Neural cell (in vitro differentiated cells): ENCODE measurements at regions not wholly inside any gene's neighbourhood (a gene's known extent, or its start where the extent isn't known, plus 50 kb on each side); places are given as distances from the start of the nearest gene placed in this dataset.

Source experiments
- H2AFZ ChIP-seq: fragments of 200-600, 300-800 bp; sonication (generic), shearing (Covaris generic); 2 replicates; pipeline ENCODE4 v1.6.0; 2014; ENCODE audit warnings: low read depth, mild to moderate bottlenecking, antibody characterized with exemption, low read length, moderate library complexity
- H3F3A ChIP-seq: fragments of 200-600 bp; shearing (Covaris generic); 2 replicates; pipeline ENCODE4 v1.6.1; 2016; ENCODE audit warnings: mild to moderate bottlenecking, moderate library complexity, mixed read lengths, antibody characterized with exemption, low read length; ENCODE audit not compliant: insufficient read depth, poor library complexity, severe bottlenecking
- H3K27ac ChIP-seq: fragments of 200-600, 300-800 bp; sonication (generic), shearing (Covaris generic); 2 replicates; pipeline ENCODE4 v1.5.1; 2014; ENCODE audit warnings: mild to moderate bottlenecking, low read length, moderate library complexity
- H3K27me3 ChIP-seq: fragments of 300-800, 200-600 bp; sonication (generic), shearing (Covaris generic); 2 replicates; pipeline ENCODE4 v1.6.0; 2014; ENCODE audit warnings: mild to moderate bottlenecking, low read depth, low read length, moderate library complexity; ENCODE audit not compliant: insufficient read depth
- H3K36me3 ChIP-seq: fragments of 300-800, 200-600 bp; sonication (generic), shearing (Covaris generic); 2 replicates; pipeline ENCODE4 v1.5.1; 2014; ENCODE audit warnings: mild to moderate bottlenecking, antibody characterized with exemption, low read length, moderate library complexity; ENCODE audit not compliant: insufficient read depth
- H3K4me2 ChIP-seq: fragments of 300-800, 200-600 bp; sonication (generic), shearing (Covaris generic); 2 replicates; pipeline ENCODE4 v1.6.0; 2014; ENCODE audit warnings: mild to moderate bottlenecking, low read length
- H3K4me3 ChIP-seq: fragments of 300-800, 200-600 bp; sonication (generic), shearing (Covaris generic); 2 replicates; pipeline ENCODE4 v1.5.1; 2014; ENCODE audit warnings: mild to moderate bottlenecking, low read length, moderate library complexity
- H3K79me2 ChIP-seq: fragments of 200-600 bp; shearing (Covaris generic); replicated peaks from 2 replicates; pipeline ENCODE4 v1.6.0; 2014; ENCODE audit warnings: mild to moderate bottlenecking, low read length, moderate library complexity; ENCODE audit not compliant: insufficient read depth
- H3K9ac ChIP-seq: fragments of 300-800, 200-600 bp; sonication (generic), shearing (Covaris generic); 2 replicates; pipeline ENCODE4 v1.6.1; 2016; ENCODE audit warnings: mild to moderate bottlenecking, low read length, mixed read lengths
- H3K9me2 ChIP-seq: fragments of 200-600 bp; shearing (Covaris generic); 2 replicates; pipeline ENCODE4 v1.6.1; 2016; ENCODE audit warnings: mild to moderate bottlenecking, low read length, mixed read lengths; ENCODE audit not compliant: insufficient read depth
- H3K9me3 ChIP-seq: fragments of 200-600, 300-800 bp; sonication (generic), shearing (Covaris generic); 2 replicates; pipeline ENCODE4 v1.6.1; 2016; ENCODE audit warnings: mild to moderate bottlenecking, mixed run types, low read length, moderate library complexity, mixed read lengths
- H4K20me1 ChIP-seq: fragments of 200-600 bp; shearing (Covaris generic); 2 replicates; pipeline ENCODE4 v1.6.1; 2016; ENCODE audit warnings: mild to moderate bottlenecking, mixed run types; ENCODE audit not compliant: insufficient read depth
- CTCF ChIP-seq: fragments of 450-650 bp; IDR thresholded peaks from 2 replicates; pipeline ENCODE4 v1.5.1; 2014; ENCODE audit warnings: antibody characterized with exemption, mild to moderate bottlenecking, moderate library complexity; ENCODE audit not compliant: poor library complexity, severe bottlenecking
- EP300 ChIP-seq: fragments of 450-650 bp; conservative IDR thresholded peaks from 2 replicates; pipeline ENCODE4 v1.6.1; 2014; ENCODE audit warnings: antibody characterized with exemption, mild to moderate bottlenecking, moderate library complexity; ENCODE audit not compliant: poor library complexity, severe bottlenecking
- EZH2 ChIP-seq: fragments of 200-600, 300-800 bp; shearing (Covaris generic), sonication (generic); IDR thresholded peaks from 2 replicates; pipeline ENCODE4 v1.6.1; 2014; ENCODE audit warnings: antibody characterized with exemption, low read length, borderline replicate concordance, mild to moderate bottlenecking; ENCODE audit not compliant: insufficient read depth, poor library complexity, severe bottlenecking
- MXI1 ChIP-seq: fragments of 450-650 bp; conservative IDR thresholded peaks from 2 replicates; pipeline ENCODE4 v1.6.1; 2014; ENCODE audit warnings: antibody characterized with exemption, mild to moderate bottlenecking; ENCODE audit not compliant: poor library complexity, severe bottlenecking
- POLR2AphosphoS5 ChIP-seq: IDR thresholded peaks from 2 replicates; pipeline ENCODE4 v1.6.1; 2012
- RAD21 ChIP-seq: fragments of 450-650 bp; conservative IDR thresholded peaks from 2 replicates; pipeline ENCODE4 v1.6.1; 2014; ENCODE audit warnings: antibody characterized with exemption, mild to moderate bottlenecking, moderate library complexity
- REST ChIP-seq: IDR thresholded peaks from 2 replicates; pipeline ENCODE4 v1.6.1; 2012; ENCODE audit warnings: borderline replicate concordance
- SMC3 ChIP-seq: fragments of 450-650 bp; conservative IDR thresholded peaks from 2 replicates; pipeline ENCODE4 v1.6.1; 2014; ENCODE audit warnings: antibody characterized with exemption, mild to moderate bottlenecking, moderate library complexity; ENCODE audit not compliant: poor library complexity
- TAF1 ChIP-seq: IDR thresholded peaks from 2 replicates; pipeline ENCODE4 v1.6.1; 2012; ENCODE audit warnings: low read depth

DNA sequence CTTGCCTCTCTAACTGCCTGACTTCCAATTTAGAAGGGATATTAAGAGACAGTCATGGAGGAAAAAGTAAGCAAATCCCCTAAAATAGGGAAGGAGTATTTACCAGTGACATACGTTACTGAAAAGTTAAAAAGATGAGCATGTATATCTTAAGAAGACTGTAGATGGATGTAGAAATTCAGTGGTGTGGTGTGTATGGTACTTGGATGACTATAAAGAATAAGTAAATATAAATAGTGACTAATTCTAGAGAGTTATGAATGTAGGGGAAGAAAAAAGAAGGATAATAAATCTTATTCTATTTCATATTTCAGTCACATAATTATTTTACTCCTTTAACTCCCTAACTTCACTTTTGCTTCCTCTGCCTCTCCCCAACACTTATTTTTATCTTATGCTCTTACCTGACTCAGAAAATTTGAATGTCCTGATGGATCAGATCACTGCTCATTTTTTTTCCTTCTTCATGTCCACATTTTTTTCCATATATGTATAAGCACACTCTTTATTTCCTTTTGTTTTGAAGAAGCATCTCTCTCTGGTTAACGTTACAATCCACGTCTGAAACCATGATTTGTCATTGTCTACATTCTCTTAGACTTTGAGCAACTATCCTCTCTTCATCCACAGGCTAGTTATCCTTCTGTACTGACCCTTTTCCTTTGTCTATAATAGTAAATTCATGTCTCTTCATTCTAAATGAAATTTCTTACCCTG is 422.7 kb upstream of the SYT1 start:
- Histone ChIP-seq H2AFZ (no peak overlapping the region), H3F3A (no peaks in the 10 kb centered on the region), H3K9me2 (no peaks in the 10 kb centered on the region), H3K27ac (no peak overlapping the region), H3K27me3 (no peaks in the 10 kb centered on the region), H3K9ac (no peak overlapping the region), H3K79me2 (no peaks in the 10 kb centered on the region), H3K36me3 (no peaks in the 10 kb centered on the region), H3K4me2 (no peak overlapping the region), H4K20me1 (no peaks in the 10 kb centered on the region), H3K9me3 (no peaks in the 10 kb centered on the region), H3K4me3 (no peak overlapping the region)
- TF ChIP-seq CTCF (no peak), SMC3 (no peak), POLR2AphosphoS5 (no peak), EP300 (no peak), REST (no peak), EZH2 (no peak), TAF1 (no peak), MXI1 (no peak), RAD21 (no peak)

- Histone ChIP-seq H4K20me1 (no peaks in the 10 kb centered on the region), H3F3A (no peaks in the 10 kb centered on the region), H3K36me3 (no peaks in the 10 kb centered on the region), H3K27me3 (no peaks in the 10 kb centered on the region), H3K9me3 (no peaks in the 10 kb centered on the region), H2AFZ (no peak overlapping the region), H3K4me2 (no peak overlapping the region), H3K9ac (no peak overlapping the region), H3K79me2 (no peaks in the 10 kb centered on the region), H3K27ac (no peak overlapping the region), H3K9me2 (no peaks in the 10 kb centered on the region), H3K4me3 (no peak overlapping the region)
- TF ChIP-seq TAF1 (no peak), CTCF (no peak), RAD21 (no peak), EP300 (no peak), SMC3 (no peak), MXI1 (no peak), POLR2AphosphoS5 (no peak), REST (no peak), EZH2 (no peak)
These were observed 422.1 kb upstream of the SYT1 start for GRCh38 chr12:78442454-78442801.
